Esophagus squamous epithelium (tissue), 4 donors: ENCODE measurements at regions not wholly inside any gene's neighbourhood (a gene's known extent, or its start where the extent isn't known, plus 50 kb on each side); places are given as distances from the start of the nearest gene placed in this dataset.

ENCODE experiments used
- POLR2A ChIP-seq, 4 donors: fragments of 450-650 bp; IDR thresholded peaks; one replicate each; pipeline ENCODE4 v1.6.1; 2017; ENCODE audit warnings: antibody characterized with exemption in 4 of 4, mild to moderate bottlenecking in 4 of 4, moderate library complexity in 3 of 4
- TF ChIP-seq, protein P1 (sequence below), 6 experiments: fragments of 450-650 bp in 4 of 6; fragments of 200-600 bp in 2 of 6; sonication (generic) in 2 of 6; IDR thresholded peaks; one replicate each; pipeline ENCODE4 v1.5.1; 2016 to 2019; ENCODE audit warnings: antibody characterized with exemption in 6 of 6, mild to moderate bottlenecking in 4 of 6, moderate library complexity in 4 of 6

GRCh38 chr7:120091807-120092206, 181.2 kb upstream of the KCND2 start:
- TF ChIP-seq, protein P1, sequence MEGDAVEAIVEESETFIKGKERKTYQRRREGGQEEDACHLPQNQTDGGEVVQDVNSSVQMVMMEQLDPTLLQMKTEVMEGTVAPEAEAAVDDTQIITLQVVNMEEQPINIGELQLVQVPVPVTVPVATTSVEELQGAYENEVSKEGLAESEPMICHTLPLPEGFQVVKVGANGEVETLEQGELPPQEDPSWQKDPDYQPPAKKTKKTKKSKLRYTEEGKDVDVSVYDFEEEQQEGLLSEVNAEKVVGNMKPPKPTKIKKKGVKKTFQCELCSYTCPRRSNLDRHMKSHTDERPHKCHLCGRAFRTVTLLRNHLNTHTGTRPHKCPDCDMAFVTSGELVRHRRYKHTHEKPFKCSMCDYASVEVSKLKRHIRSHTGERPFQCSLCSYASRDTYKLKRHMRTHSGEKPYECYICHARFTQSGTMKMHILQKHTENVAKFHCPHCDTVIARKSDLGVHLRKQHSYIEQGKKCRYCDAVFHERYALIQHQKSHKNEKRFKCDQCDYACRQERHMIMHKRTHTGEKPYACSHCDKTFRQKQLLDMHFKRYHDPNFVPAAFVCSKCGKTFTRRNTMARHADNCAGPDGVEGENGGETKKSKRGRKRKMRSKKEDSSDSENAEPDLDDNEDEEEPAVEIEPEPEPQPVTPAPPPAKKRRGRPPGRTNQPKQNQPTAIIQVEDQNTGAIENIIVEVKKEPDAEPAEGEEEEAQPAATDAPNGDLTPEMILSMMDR (IDR thresholded peaks at IDR 0.05): no peak
- no peak for TF ChIP-seq POLR2A (IDR thresholded peaks at IDR 0.05)
